ENCODE measurements at regions not wholly inside any gene's neighbourhood (a gene's known extent, or its start where the extent isn't known, plus 50 kb on each side); places are given as distances from the start of the nearest gene placed in this dataset.
A peak's percentile ranks its signal among the peaks of the same experiment; 100 is the strongest.
"Not testable (repeated sequence)": the region's sequence is repeated elsewhere in the genome, so short reads cannot be mapped to it uniquely, and the experiment has no call there.

DNA sequence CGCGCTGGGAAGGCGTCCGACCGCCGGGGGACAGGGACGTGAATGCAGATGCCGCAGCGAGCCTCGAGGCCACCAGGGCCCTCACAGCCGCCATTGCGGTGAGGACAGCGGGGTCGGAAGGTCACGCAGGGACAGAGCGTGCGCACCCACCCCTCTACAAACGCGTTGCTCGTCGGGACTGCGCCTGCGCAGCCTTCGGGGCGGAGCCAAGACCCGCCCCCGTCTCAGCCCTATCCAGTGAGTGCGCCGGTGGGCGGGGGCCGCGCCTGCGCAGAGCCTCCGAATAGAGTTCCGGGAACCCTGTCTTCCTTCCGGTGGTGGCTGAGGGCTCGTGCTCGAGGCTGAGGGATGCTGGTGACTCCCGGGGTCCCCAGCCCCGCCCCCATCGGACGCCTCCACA, 5393.1 kb upstream of the TPTE start:
- peak; percentile 95 for DNase-seq (ENCODE audit: low read depth)

DNA sequence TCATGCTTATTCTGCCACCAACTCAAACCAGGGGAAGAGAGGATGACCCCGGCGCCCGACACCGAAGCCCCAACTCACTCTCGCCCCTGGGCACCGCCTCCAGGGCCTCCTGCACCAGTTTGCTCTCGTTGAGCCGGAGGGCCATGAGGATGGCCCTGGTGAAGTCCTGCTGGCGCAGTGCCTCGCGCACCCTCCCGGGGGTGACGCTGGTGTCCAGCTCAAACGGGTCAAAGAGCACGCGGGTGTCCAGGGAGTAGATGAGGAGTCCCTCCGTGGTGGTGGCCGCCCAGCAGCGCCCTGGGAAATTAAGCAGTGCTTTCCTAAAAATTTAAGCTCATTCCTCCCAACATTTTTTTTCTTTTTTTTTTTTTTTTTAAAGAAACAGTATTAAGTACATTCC, 5387.6 kb upstream of the TPTE start:
- not testable (repeated sequence) for DNase-seq (ENCODE audit: low read depth)

DNA sequence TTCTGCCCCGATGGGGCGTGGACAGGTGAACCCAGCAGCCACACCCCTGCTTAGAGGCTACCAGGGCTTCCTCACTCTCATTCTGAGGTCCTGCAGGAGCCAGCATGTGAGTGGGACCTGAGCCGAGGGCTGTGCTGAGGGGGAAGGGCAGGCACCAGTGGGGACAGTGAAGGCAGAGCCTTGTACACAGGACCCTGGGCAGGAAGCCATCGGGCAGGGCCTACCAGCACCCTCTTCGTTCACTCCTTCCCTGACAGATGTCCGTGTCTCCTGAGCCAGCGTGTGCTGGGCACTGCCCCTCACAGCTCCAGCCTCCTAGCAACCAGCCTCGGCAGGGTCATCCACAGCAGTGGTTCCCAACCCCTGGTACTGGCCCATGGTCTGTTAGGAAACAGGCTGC, 5385.0 kb upstream of the TPTE start:
- DNase-seq (ENCODE audit: low read depth): not testable (repeated sequence)

DNA sequence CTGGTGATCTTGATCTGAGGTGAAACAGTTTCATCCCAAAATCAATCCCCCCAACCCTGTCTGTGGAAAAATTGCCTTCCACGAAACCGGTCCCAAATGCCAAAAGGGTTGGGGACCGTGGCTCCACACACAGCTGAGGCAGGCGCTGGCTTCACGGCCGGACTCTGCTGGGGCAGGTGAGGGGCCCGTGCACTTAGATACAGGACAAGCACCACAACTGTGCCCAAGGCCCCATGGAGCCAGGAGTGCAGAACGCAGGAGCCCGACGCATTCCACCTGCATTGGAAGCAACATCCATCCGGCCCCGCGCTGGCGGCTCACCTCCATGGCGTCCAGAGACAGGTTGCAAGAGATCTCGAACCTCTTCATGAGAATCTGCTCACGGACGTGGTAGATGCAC, 5384.4 kb upstream of the TPTE start:
- DNase-seq (ENCODE audit: low read depth): not testable (repeated sequence)

DNA sequence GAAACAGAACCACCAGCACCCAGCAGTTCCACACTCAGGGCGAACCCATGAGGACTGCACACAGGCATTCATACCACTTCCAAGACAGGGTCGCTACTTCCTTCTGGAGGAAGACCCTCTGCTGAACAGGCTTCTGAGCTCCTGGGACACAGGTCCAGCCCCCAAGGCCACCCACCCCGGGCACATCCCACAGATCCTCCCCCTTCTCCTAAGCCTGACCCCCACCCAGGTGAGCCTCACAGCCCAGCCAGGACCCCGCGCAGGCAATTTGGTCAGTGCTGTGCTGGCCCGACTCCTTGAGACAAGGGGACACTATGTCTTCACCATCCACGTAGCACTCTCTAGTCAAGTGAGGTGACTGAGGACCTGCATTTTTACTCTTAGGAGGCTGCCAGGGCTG, 5382.7 kb upstream of the TPTE start:
- not testable (repeated sequence) for DNase-seq (ENCODE audit: low read depth)

DNA sequence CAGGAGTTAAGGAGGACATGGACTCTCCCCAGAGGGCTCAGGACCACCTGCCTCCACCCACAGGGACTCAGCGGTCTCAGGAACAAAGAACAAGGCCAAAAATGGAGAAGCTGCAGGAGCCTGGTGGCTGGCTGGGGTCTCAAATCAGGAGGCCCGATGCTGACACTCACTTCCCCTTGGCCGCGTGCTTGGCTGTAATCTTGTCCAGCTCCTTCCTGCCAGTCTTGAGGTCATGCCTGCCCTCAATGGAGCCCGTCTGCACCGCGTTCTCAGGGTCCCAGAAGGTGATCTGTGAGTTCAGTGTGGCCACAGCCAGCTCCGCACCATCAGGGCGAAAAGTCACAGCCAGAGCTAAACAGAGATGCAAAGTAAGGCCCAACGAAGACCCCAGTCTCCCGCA, 5381.9 kb upstream of the TPTE start:
- DNase-seq (ENCODE audit: low read depth): not testable (repeated sequence)

DNA sequence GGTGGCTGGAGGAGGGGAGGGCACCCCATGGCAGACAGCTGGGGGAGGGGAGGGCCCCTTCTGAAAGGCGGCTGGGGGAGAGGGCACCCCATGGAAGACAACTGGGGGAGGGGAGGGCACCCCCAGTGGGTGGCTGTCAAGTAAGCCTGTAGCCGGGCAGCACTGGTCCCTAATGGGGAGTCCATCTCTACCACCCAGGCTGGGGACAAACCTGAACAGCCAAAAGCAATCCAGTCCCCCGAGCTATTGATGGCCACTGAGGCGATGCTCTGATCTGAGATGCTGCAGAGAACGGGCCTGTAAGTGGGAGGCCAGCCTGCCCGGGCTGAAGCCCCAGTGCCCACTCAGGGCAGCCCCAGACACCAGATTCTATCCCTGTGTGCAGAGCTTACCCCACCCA, 5378.4 kb upstream of the TPTE start:
- not testable (repeated sequence) for DNase-seq (ENCODE audit: low read depth)

DNA sequence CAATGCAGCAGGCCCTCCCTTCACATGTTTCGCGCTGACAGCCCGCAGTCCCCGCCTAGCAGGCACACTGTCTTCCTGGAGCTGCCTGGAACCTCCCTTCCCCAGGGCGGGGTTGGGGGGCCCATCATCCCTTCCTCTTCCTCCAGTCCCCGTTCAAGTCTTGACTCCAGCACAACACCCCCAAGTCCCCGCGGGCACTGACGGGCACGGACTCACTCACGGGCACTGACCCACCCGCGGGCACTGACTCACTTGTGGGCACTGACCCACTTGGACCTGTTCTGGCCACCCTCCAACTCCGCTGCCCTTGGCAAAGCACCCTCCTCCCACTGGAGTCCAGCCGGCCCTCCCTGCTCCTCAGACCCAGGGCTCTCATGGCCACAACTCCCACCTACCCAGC, 5376.7 kb upstream of the TPTE start:
- not testable (repeated sequence) for DNase-seq (ENCODE audit: low read depth)

DNA sequence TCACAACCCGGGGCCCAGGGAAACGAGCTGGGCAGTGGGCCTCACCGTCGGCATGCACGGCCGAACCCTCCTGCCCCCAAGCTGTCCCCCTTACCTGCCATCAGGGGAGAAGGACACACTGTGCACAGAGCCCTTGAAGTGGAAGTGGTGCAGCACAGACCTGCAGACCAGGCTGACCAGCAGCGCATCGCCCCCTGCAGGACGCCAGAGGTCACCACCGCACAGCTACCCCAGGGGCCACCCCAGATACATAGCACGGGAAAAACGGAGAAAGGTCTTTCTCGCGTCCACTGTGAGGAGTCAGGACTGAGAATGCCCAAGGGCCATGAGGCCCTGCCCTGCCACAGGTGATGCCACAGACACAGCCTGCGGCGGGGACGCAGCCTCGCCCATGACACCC, 5373.7 kb upstream of the TPTE start:
- not testable (repeated sequence) for DNase-seq (ENCODE audit: low read depth)

DNA sequence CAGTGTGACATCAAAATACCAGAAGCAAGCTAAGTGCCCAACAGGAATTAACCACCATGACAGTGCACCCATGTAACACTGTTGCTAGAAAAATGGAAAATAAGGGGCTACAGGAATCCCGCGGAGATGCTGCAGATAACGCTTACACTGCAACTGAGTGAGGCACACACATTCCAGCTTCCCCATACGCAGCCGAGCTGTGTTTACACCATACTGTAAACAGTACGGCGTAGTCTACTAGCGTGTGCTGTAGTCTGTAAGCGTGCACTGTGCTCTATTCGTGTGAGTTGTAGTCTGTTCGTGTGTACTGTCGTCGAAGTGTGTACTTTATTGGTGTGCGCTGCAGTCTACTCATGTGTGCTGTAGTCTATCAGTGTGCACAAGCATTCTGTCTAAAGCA, 5372.2 kb upstream of the TPTE start:
- DNase-seq (ENCODE audit: low read depth): not testable (repeated sequence)

DNA sequence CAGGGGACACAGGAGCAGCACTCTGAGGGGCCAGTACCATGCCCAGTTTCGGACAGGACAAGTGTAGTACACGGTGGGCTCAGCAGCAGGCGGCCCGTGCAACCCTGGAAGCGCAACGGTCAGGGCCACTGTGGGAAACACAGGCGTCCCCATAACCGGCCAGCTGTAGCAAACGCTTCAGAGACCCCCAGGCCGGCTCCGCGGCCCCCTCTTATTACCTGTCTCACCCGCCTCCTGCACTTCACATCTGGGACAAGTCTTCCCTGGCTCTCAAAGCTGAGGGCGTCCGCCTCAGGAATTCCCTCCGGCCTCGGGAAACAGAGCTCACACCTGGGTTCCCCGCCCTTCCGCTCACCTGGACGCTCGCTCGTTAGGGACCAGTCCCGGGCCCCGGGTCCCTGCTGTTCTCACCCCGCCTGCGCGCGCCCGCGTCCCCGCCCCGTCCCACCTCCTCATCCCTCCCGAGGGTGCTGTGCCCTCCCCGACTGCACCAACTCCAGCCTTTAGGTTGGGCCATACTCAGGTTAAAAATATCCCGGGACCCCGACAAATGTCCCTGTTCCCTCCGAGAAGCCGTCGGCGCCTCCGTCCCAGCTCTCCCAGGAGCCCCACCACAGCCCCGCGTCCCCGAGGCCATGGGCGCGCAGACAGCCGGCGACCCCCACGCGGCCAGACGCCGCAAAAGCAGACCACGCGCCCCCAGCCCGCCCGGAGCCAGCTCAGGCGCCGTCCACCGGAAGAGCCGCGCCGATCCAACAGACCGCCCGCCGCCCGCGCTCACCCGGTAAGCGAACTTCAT, 5367.3 kb upstream of the TPTE start:
- DNase-seq (ENCODE audit: low read depth): not testable (repeated sequence)

DNA sequence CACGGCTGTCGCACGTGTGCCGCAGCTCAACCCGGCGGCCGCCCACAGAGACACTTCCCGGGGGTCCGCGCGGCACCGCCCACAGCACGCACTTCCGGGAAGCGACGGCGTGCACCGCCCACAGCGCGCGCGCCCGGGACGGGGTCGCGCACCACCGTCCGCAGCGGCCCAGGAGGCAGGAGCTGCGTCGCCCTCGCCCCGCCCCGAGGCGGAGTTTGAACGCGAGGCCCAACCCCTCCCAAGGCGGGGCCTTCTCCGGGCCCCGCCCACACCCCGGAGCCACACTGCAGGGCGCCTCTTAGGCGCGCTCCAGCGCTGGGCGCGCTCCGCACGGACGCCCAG, 5366.8 kb upstream of the TPTE start:
- peak; percentile 78 for DNase-seq (ENCODE audit: low read depth)

DNA sequence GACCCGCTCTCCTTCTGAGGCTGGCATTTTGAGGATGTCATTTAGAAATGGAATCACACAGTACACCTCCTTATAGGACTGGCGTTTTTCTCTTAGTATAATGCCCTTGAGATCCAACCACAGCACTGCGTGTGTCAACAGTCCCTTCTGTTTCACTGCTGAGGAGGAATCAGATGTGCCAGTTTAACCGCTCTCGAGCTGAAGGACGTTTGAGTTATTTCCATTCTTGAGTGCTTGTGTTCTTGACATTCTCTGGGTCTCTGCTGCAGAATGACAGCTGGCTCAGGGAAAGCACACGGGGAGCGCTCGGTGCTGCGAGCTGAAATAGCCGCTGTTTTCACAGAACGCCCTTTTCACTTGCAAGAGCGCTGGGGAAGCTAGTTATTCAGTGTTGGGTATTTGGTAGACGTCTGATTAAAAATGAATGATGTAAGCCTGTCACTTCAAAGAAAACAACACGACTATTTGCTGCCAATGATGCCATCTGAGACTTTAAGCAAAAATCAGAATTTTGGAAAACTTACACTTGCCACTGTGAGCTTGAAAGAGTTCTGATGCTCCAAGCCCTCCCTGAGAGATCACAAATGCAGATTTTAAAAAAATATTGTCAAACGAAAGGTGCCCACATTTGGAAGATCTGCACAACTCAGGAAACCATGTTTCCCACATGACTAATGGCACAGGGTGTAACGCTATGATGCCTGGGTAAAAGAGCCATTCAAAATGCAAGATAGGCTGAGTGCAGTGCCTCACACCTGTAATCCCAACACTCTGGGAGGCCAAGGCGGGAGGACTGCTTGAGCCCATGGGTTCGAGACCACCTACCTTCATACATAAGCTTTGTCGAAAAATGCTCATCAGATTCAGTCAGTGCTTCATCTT, 5358.4 kb upstream of the TPTE start:
- DNase-seq (ENCODE audit: low read depth): not testable (repeated sequence)

DNA sequence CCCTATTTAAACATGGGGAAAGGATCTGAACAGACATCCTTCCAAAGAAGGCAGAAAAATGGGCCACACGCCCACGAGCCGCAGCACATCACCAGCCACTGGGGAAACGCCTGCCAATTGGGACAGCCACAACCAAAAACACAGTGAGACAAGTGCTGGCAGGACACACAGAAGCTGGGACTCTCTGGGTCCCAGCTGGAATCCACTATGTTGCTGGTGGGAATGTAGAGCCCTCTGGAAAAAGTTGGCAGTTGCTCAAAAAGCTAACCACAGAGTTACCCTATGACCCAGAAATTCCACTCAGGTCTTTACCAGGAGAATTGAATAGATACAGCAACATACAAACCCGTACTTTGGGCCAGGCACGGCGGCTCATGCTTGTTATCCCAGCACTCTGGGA, 5355.6 kb upstream of the TPTE start:
- not testable (repeated sequence) for DNase-seq (ENCODE audit: low read depth)

All from T follicular helper cell (primary cell).